Mucosa of rectum (tissue), 2 donors: ENCODE measurements at regions not wholly inside any gene's neighbourhood (a gene's known extent, or its start where the extent isn't known, plus 50 kb on each side); places are given as distances from the start of the nearest gene placed in this dataset.

Experiments used
- H3K27ac ChIP-seq, 2 donors: one replicate each; pipeline ENCODE4 v1.7.0; 2013; ENCODE audit warnings: inconsistent platforms in 2 of 2, low read depth in 2 of 2, low read length in 2 of 2
- H3K27me3 ChIP-seq, 2 donors: one replicate each; pipeline ENCODE4 v1.7.0; 2013; ENCODE audit warnings: low read length in 2 of 2; ENCODE audit not compliant: control insufficient read depth in 2 of 2, insufficient read depth in 2 of 2
- H3K36me3 ChIP-seq, 2 donors: one replicate each; pipeline ENCODE4 v1.7.0; 2013; ENCODE audit warnings: low read length in 2 of 2; ENCODE audit not compliant: control insufficient read depth in 2 of 2, insufficient read depth in 2 of 2
- H3K4me1 ChIP-seq, 2 donors: one replicate each; pipeline ENCODE4 v1.7.0; 2013; ENCODE audit warnings: low read length in 2 of 2, mild to moderate bottlenecking in 1 of 2; ENCODE audit not compliant: control insufficient read depth in 2 of 2, insufficient read depth in 2 of 2
- H3K4me3 ChIP-seq, 2 donors: one replicate each; pipeline ENCODE4 v1.7.0; 2013; ENCODE audit warnings: low read length in 2 of 2
- H3K9ac ChIP-seq, 2 donors: one replicate each; pipeline ENCODE4 v1.7.0; 2013; ENCODE audit warnings: low read length in 2 of 2, low read depth in 1 of 2, mild to moderate bottlenecking in 1 of 2
- H3K9me3 ChIP-seq, 2 donors: one replicate each; pipeline ENCODE4 v1.7.0; 2013; ENCODE audit warnings: low read length in 2 of 2; ENCODE audit not compliant: control insufficient read depth in 2 of 2
- donor health status: healthy.
- donor health status: Normal muscosa, but diverticular disease.

DNA sequence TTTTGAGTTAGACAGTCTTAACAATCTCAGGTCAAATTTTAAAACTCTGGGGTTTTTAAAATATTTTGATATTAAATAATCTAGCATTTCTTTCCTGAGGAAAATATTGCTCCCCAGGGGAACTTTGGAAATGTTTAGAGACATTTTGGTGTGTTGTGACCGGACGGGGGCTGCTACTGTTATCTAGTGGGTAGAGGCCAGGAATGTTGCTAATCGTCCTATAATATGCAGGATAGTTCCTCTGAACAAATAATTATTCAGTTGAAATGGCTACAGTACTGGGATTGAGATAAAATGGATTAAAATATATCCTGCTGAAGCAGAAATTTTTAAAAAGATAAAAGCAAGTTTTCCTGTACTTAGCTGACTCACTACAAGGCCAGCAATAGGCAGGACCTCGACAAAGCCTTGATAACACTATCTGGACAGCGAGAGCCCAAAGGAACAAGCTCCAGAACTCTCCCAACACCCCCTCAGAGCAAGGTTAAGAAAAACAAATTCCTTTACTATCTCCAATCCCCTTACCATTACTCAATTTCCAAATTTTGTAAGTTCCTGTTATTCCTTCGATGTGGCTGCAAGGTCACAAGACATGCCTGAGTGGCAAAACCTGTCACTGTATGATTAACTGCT, 1407.4 kb downstream of the SUCLG1 start:
- Histone ChIP-seq H3K27ac (no peak overlapping the region), H3K4me3 (no peak overlapping the region), H3K9ac (no peak overlapping the region), H3K36me3 (no peaks in the 10 kb centered on the region), H3K27me3 (no peaks in the 10 kb centered on the region), H3K4me1 (no peaks in the 10 kb centered on the region), H3K9me3 (no peaks in the 10 kb centered on the region)

DNA sequence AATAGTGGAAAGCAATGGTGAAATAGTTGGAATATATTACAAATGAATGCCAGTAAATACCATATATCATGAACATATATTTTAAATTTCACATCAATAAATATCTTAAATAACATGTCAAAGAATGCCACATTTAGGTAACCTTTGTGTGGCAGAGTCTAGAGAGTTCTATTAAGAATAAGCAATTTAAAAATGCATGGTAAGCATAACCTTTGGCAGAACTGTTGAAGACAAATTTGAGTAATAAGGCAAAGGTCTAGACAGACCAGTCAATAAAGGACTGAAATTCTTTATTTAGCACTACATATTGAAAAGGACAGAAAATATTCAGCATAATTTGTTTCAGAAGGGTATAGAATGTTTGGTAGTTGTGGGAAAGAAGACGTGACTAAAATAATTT, 1417.0 kb downstream of the SUCLG1 start:
- H3K4me3 ChIP-seq = no peak overlapping the region
- H3K36me3 ChIP-seq = no peaks in the 10 kb centered on the region
- no peaks in the 10 kb centered on the region for H3K27me3 ChIP-seq
- no peak overlapping the region for H3K27ac ChIP-seq
- H3K4me1 ChIP-seq = no peaks in the 10 kb centered on the region
- H3K9ac ChIP-seq = no peak overlapping the region
- no peaks in the 10 kb centered on the region for H3K9me3 ChIP-seq

DNA sequence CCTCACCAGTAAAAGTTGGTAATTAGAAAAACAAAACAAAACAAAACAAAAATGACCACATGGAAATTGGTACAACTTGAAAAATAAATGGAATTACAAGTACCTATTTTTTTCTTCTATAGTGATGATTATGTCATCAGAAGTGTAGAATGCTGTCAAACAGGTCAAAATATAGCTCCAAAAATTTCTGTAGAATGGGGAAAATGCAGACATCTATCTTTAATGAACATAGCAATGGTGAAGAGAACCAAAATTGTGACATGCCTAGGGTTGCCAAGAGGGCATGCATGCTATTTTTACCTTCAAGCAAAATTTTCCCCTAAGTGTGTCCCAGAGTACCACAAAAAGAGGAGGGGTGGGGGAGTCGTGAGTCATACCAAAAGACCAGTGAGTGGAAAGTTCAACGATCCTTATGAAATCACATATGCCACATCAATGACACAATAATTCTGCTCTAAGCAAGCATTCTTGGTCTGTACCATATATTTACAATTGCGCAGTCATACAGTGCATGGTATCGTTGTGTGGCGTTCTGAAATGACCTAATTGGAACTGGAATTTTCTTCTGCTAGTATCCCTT, 1436.4 kb downstream of the SUCLG1 start:
- H3K9me3 ChIP-seq = no peaks in the 10 kb centered on the region
- no peak overlapping the region for H3K27ac ChIP-seq
- no peaks in the 10 kb centered on the region for H3K4me1 ChIP-seq
- H3K9ac ChIP-seq = no peak overlapping the region
- H3K4me3 ChIP-seq = no peak overlapping the region
- no peaks in the 10 kb centered on the region for H3K36me3 ChIP-seq
- no peaks in the 10 kb centered on the region for H3K27me3 ChIP-seq

DNA sequence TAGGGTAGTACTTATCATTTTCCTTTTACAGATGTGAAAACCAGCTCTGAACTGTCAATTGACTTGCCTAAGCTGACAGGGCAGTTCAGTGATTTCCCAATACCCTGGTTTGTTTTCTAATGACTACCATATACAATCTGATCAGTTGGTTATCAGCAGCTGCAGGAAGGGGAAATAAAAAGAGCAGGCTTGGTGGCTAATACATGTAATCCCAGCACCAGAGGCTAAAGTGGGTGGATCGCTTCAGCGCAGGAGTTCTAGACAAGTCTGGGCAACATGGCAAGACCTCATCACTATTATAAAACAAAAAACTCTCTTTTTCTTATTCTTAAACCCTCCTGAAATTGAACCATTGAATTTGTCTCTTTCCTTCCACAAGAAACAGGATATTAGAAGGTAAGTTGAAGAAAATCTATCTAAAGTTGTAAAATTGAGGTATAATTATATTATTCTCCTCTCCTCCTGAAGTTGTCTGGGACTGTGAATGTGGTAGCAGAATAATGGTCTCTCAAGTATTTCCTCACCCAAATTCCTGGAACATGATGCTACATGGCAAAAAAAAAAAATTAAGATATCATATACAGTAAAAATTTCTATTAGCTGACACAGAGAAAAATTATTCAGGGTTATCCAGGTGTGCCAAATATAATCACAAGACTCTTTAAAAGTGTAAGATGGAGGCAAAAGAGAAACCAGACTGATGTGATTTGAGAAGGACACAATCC, 1441.6 kb downstream of the SUCLG1 start:
- Histone ChIP-seq H3K4me1 (no peaks in the 10 kb centered on the region), H3K9ac (no peak overlapping the region), H3K27me3 (no peaks in the 10 kb centered on the region), H3K27ac (no peak overlapping the region), H3K9me3 (no peaks in the 10 kb centered on the region), H3K4me3 (no peak overlapping the region), H3K36me3 (no peaks in the 10 kb centered on the region)

DNA sequence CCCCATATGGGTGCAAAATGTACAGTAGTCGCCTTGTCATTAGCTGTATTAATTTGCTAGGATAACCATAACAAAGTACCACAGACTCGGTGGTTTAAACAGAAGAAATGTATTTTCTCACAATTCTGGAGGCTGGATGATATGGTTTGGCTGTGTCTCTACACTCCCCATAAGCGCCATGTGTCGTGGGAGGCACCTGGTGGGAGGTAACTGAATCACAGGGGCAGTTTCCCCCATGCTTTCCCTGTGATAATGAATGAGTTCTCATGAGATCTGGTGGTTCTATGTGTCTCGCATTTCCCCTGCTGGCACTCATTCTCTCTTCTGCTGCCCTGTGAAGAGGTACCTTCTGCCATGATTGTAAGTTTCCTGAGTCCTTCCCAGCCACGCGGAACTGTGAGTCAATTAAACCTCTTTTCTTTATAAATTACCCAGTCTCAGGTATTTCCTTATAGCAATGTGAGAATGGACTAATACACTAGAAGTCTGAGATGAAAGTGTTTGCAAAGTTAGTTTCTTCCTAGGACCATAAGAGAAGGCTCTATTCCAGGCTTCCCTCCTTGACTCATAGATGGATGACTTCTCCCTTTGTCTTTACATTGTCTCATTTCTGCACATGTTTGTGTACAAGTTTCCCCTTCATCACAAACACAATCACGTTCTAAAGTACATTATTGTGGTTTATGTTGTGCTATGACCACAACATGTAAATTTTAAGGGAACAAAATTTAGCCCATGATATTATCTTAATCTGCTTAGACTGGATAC, 1442.6 kb downstream of the SUCLG1 start:
- Histone ChIP-seq H3K4me3 (no peak overlapping the region), H3K9ac (no peak overlapping the region), H3K4me1 (no peaks in the 10 kb centered on the region), H3K27me3 (no peaks in the 10 kb centered on the region), H3K36me3 (no peaks in the 10 kb centered on the region), H3K27ac (no peak overlapping the region), H3K9me3 (no peaks in the 10 kb centered on the region)

DNA sequence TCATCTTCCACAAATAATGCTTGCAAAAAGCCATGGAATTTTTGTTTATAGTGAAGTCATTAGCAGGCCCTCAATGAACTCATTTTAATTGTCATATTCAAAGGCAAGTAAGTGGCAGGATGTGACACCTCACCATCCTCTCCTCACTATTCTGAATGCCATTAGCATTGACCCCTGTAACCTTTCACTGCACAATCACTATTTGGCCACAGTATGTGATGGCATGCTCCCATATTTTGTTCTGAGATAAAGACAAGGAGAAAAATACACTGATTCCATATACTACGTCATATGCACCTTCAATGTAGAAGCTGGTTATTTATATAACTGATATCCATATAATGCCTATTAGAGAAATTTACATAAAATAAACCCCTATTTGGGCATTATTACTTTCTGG, 1443.2 kb downstream of the SUCLG1 start:
- H3K36me3 ChIP-seq = no peaks in the 10 kb centered on the region

DNA sequence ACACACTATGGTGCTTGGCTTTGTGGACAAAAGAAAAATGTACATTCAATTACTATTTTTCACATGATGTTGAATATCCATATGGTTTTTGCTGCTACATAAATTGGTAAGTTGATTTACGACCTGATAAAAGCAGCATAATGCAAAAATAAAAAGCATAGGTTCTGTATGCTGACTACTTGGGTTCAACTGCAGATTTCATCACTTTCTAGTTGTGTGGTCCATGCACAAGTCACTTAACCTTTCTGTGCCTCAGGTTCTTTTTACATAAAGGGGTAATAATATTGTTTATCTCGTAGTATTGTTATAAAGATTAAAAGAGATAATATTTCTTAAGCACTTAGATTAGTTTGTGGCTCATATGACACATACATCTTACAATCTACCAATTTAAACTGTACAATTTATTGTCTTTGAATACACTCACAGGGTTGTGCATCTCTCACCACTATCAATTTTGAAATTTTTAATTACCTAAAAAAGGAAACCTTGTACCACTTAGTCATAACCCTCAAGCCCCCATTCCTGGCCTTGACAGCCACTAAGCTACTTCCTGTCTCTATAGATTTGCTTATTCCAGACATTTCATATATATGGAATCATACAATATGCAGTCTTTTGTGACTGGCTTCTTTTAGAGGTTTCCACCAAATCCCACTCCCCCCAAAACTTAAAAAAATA, 1443.9 kb downstream of the SUCLG1 start:
- H3K27ac ChIP-seq = no peak overlapping the region
- H3K27me3 ChIP-seq = no peaks in the 10 kb centered on the region
- H3K4me1 ChIP-seq = no peaks in the 10 kb centered on the region
- H3K9me3 ChIP-seq = no peaks in the 10 kb centered on the region
- no peak overlapping the region for H3K4me3 ChIP-seq
- no peaks in the 10 kb centered on the region for H3K36me3 ChIP-seq
- no peak overlapping the region for H3K9ac ChIP-seq

More for the DNA sequence above, 1443.2 kb downstream of the SUCLG1 start:
- H3K9ac ChIP-seq = no peak overlapping the region
- H3K27ac ChIP-seq = no peak overlapping the region
- no peaks in the 10 kb centered on the region for H3K27me3 ChIP-seq
- no peaks in the 10 kb centered on the region for H3K9me3 ChIP-seq
- H3K4me1 ChIP-seq = no peaks in the 10 kb centered on the region
- no peak overlapping the region for H3K4me3 ChIP-seq

DNA sequence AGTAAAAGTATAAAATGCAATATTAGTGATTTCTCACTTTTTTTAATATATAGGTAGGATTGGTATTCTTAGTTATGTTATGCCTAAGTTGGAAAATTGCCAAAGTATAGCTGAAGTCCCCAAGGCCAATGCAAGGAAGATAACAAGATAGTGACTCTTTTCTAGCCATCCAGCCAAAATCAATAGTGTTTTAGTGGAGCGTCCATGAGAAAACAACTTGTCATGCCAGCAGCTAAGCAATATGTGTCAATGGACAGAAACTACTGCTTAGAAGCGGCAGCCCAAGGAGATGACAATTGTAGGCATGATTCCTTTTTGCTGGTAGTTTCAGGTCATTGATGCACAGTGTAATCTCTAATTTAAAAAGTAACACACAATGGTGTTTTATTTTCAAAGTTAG, 1444.6 kb downstream of the SUCLG1 start:
- no peak overlapping the region for H3K9ac ChIP-seq
- no peaks in the 10 kb centered on the region for H3K36me3 ChIP-seq
- no peak overlapping the region for H3K27ac ChIP-seq
- no peaks in the 10 kb centered on the region for H3K27me3 ChIP-seq
- no peaks in the 10 kb centered on the region for H3K9me3 ChIP-seq
- H3K4me1 ChIP-seq = no peaks in the 10 kb centered on the region
- no peak overlapping the region for H3K4me3 ChIP-seq

DNA sequence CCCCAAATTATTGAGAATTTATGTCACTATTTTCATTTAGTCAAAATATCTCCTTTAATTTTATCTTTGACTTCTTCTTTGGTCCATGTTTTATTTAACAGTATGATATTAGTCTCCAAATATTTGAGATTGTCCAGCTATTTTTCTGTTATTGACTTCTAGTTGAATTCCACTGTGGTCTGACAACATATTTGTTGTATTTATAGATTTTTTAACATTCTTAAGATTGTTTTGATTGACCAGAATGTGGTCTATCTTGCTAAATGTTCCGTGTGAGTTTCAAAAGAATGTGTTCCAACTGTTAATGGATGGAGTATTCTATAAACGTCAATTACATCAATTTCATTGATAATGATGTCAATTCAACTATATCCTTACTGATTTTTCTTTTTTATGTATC, 1452.1 kb downstream of the SUCLG1 start:
- Histone ChIP-seq H3K36me3 (no peaks in the 10 kb centered on the region), H3K27me3 (no peaks in the 10 kb centered on the region), H3K9me3 (no peaks in the 10 kb centered on the region), H3K4me3 (no peak overlapping the region), H3K27ac (no peak overlapping the region), H3K4me1 (no peaks in the 10 kb centered on the region), H3K9ac (no peak overlapping the region)
